ENCODE measurements at regions not wholly inside any gene's neighbourhood (a gene's known extent, or its start where the extent isn't known, plus 50 kb on each side); places are given as distances from the start of the nearest gene placed in this dataset.
"Not testable (repeated sequence)": the region's sequence is repeated elsewhere in the genome, so short reads cannot be mapped to it uniquely, and the experiment has no call there.

GRCh38 chr11:112514011-112514740 is 253.5 kb upstream of the PLET1 start:
- DNase-seq (ENCODE audit: low read depth) = no peak

GRCh38 chr11:112516261-112516660 is 255.6 kb upstream of the PLET1 start:
- no peak for DNase-seq (ENCODE audit: low read depth)

GRCh38 chr11:112516755-112517154 is 256.1 kb upstream of the PLET1 start:
- no peak for DNase-seq (ENCODE audit: low read depth)

GRCh38 chr11:112518371-112518770 is 257.7 kb upstream of the PLET1 start:
- no peak for DNase-seq (ENCODE audit: low read depth)

- DNase-seq (ENCODE audit: low read depth) = no peak
Measured at GRCh38 chr11:112519751-112520150, 259.1 kb upstream of the PLET1 start.

- no peak for DNase-seq (ENCODE audit: low read depth)
Measured at GRCh38 chr11:112520354-112520753, 259.7 kb upstream of the PLET1 start.

- no peak for DNase-seq (ENCODE audit: low read depth)
Measured at GRCh38 chr11:112522536-112522935, 261.9 kb upstream of the PLET1 start.

GRCh38 chr11:112523031-112523430 is 262.4 kb upstream of the PLET1 start:
- DNase-seq (ENCODE audit: low read depth) = no peak

GRCh38 chr11:112523477-112523876 is 262.8 kb upstream of the PLET1 start:
- DNase-seq (ENCODE audit: low read depth) = no peak

- no peak for DNase-seq (ENCODE audit: low read depth)
Measured at GRCh38 chr11:112523951-112524350, 263.3 kb upstream of the PLET1 start.

- DNase-seq (ENCODE audit: low read depth) = no peak
Measured at GRCh38 chr11:112524798-112525197, 264.1 kb upstream of the PLET1 start.

- no peak for DNase-seq (ENCODE audit: low read depth)
Measured at GRCh38 chr11:112525270-112525669, 264.6 kb upstream of the PLET1 start.

GRCh38 chr11:112525844-112526590 is 265.4 kb upstream of the PLET1 start:
- DNase-seq (ENCODE audit: low read depth) = no peak

- peak; percentile 23 for DNase-seq (ENCODE audit: low read depth)
Measured at GRCh38 chr11:112526699-112527416, 266.2 kb upstream of the PLET1 start.

- no peak for DNase-seq (ENCODE audit: low read depth)
Measured at GRCh38 chr11:112529071-112529470, 268.4 kb upstream of the PLET1 start.

- no peak for DNase-seq (ENCODE audit: low read depth)
Measured at GRCh38 chr11:112532506-112532905, 271.8 kb upstream of the PLET1 start.

- DNase-seq (ENCODE audit: low read depth) = no peak
Measured at GRCh38 chr11:112533682-112534081, 273.0 kb upstream of the PLET1 start.

GRCh38 chr11:112534208-112534607 is 273.5 kb upstream of the PLET1 start:
- DNase-seq (ENCODE audit: low read depth) = no peak

- no peak for DNase-seq (ENCODE audit: low read depth)
Measured at GRCh38 chr11:112537026-112537425, 276.4 kb upstream of the PLET1 start.

GRCh38 chr11:112537846-112538330 is 277.2 kb upstream of the PLET1 start:
- DNase-seq (ENCODE audit: low read depth) = no peak

GRCh38 chr11:112538534-112539280 is 278.0 kb upstream of the PLET1 start:
- no peak for DNase-seq (ENCODE audit: low read depth)

GRCh38 chr11:112539281-112539555 is 278.6 kb upstream of the PLET1 start:
- not testable (repeated sequence) for DNase-seq (ENCODE audit: low read depth)
